Loucy (cell line): ENCODE measurements at regions not wholly inside any gene's neighbourhood (a gene's known extent, or its start where the extent isn't known, plus 50 kb on each side); places are given as distances from the start of the nearest gene placed in this dataset.
"Not testable (repeated sequence)": the region's sequence is repeated elsewhere in the genome, so short reads cannot be mapped to it uniquely, and the experiment has no call there.

ENCODE experiments used
- H2AFZ ChIP-seq: fragments of 200-600 bp; sonication (generic); 2 replicates; pipeline ENCODE4 v1.6.0; 2016; ENCODE audit warnings: antibody characterized with exemption, mild to moderate bottlenecking, low read length, moderate library complexity
- H3F3A ChIP-seq: fragments of 200-600 bp; 2 replicates; pipeline ENCODE4 v1.6.0; 2016; ENCODE audit warnings: antibody characterized with exemption, low read depth, mild to moderate bottlenecking
- H3K27me3 ChIP-seq: fragments of 200-600 bp; sonication (generic); 2 replicates; pipeline ENCODE4 v1.6.1; 2014; ENCODE audit warnings: low read length, mild to moderate bottlenecking; ENCODE audit not compliant: insufficient read depth, poor library complexity, severe bottlenecking
- H3K36me3 ChIP-seq: fragments of 200-600 bp; sonication (generic); 2 replicates; pipeline ENCODE4 v1.6.1; 2016; ENCODE audit warnings: low read length; ENCODE audit not compliant: insufficient read depth
- H3K4me1 ChIP-seq: fragments of 200-600 bp; sonication (generic); 2 replicates; pipeline ENCODE4 v1.5.1; 2014; ENCODE audit warnings: low read length, mild to moderate bottlenecking; ENCODE audit not compliant: insufficient read depth, poor library complexity, severe bottlenecking
- H3K4me2 ChIP-seq: fragments of 200-600 bp; sonication (generic); 2 replicates; pipeline ENCODE4 v1.6.0; 2014; ENCODE audit warnings: antibody characterized with exemption, low read length, low read depth, mild to moderate bottlenecking; ENCODE audit not compliant: poor library complexity, severe bottlenecking
- H3K4me3 ChIP-seq: fragments of 200-600 bp; sonication (generic); 2 replicates; pipeline ENCODE4 v1.5.1; 2014; ENCODE audit warnings: low read length, mild to moderate bottlenecking, mixed read lengths; ENCODE audit not compliant: poor library complexity, severe bottlenecking
- H3K79me2 ChIP-seq: fragments of 200-600 bp; sonication (generic); 2 replicates; pipeline ENCODE4 v1.6.1; 2014; ENCODE audit warnings: low read length; ENCODE audit not compliant: insufficient read depth
- H3K9ac ChIP-seq: fragments of 200-600 bp; sonication (generic); 2 replicates; pipeline ENCODE4 v1.6.0; 2014; ENCODE audit warnings: mild to moderate bottlenecking, low read depth, low read length, moderate library complexity; ENCODE audit not compliant: poor library complexity, severe bottlenecking
- H3K9me2 ChIP-seq: fragments of 200-600 bp; sonication (generic); replicated peaks from 2 replicates; pipeline ENCODE4 v1.6.1; 2016; ENCODE audit warnings: low read depth, low read length, mixed read lengths
- H3K9me3 ChIP-seq: fragments of 200-600 bp; sonication (generic); 2 replicates; pipeline ENCODE4 v1.6.1; 2014; ENCODE audit warnings: mild to moderate bottlenecking, antibody characterized with exemption, low read length, low read depth; ENCODE audit not compliant: insufficient read depth
- H4K20me1 ChIP-seq: fragments of 200-600 bp; sonication (generic); 2 replicates; pipeline ENCODE4 v1.6.0; 2014; ENCODE audit warnings: antibody characterized with exemption, low read length, mild to moderate bottlenecking; ENCODE audit not compliant: insufficient read depth, poor library complexity, severe bottlenecking
- EZH2phosphoT487 ChIP-seq: fragments of 200-600 bp; IDR thresholded peaks from 2 replicates; pipeline ENCODE4 v1.6.1; 2018; ENCODE audit warnings: antibody characterized with exemption, mild to moderate bottlenecking, moderate library complexity, borderline replicate concordance
- TF ChIP-seq, protein P1 (sequence below): fragments of 200-600 bp; sonication (generic); conservative IDR thresholded peaks from 2 replicates; pipeline ENCODE4 v1.5.1; 2014; ENCODE audit warnings: mild to moderate bottlenecking, antibody characterized with exemption, low read length

DNA sequence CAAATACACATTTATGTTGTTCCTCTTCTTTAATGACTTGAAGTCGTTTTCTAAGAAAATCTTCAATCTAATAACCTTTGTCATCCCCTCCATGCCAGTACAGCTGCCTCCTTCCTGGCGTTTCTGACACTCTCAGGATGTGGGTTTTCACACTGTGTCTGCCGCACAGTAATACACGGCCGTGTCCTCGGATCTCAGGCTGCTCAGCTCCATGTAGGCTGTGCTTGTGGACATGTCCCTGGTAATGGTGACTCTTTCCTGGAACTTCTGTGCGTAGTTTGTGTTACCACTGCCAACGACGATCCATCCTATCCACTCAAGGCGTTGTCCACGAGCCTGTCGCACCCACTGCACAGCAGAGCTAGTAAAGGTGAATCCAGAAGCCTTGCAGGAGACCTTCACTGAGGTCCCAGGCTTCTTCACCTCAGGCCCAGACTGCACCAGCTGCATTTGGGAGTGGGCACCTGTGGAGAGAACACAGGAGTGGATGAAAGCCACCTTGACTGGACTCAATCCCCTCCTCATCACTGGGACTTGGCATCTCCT lies 1095.9 kb downstream of the TMEM121 start:
- TF ChIP-seq, protein P1, sequence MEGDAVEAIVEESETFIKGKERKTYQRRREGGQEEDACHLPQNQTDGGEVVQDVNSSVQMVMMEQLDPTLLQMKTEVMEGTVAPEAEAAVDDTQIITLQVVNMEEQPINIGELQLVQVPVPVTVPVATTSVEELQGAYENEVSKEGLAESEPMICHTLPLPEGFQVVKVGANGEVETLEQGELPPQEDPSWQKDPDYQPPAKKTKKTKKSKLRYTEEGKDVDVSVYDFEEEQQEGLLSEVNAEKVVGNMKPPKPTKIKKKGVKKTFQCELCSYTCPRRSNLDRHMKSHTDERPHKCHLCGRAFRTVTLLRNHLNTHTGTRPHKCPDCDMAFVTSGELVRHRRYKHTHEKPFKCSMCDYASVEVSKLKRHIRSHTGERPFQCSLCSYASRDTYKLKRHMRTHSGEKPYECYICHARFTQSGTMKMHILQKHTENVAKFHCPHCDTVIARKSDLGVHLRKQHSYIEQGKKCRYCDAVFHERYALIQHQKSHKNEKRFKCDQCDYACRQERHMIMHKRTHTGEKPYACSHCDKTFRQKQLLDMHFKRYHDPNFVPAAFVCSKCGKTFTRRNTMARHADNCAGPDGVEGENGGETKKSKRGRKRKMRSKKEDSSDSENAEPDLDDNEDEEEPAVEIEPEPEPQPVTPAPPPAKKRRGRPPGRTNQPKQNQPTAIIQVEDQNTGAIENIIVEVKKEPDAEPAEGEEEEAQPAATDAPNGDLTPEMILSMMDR, result no peak
- Histone ChIP-seq H3K79me2 (no peaks in the 10 kb centered on the region), H3K4me2 (peak overlapping the region; percentile 72), H3K9me3 (0 out of 2 replicates have a peak, but pooled peaks cover 3% of the 10 kb centered on the region), H3K9ac (peak overlapping the region; percentile 57), H3K4me3 (peak overlapping the region; percentile 54), H2AFZ (0 out of 2 replicates have a peak overlapping the region, but pooled peaks have one; percentile 22), H3K9me2 (no peaks in the 10 kb centered on the region), H3K4me1 (peaks cover 72% of the 10 kb centered on the region), H3K27me3 (no peaks in the 10 kb centered on the region), H4K20me1 (no peaks in the 10 kb centered on the region), H3F3A (no peaks in the 10 kb centered on the region), H3K36me3 (no peaks in the 10 kb centered on the region)

DNA sequence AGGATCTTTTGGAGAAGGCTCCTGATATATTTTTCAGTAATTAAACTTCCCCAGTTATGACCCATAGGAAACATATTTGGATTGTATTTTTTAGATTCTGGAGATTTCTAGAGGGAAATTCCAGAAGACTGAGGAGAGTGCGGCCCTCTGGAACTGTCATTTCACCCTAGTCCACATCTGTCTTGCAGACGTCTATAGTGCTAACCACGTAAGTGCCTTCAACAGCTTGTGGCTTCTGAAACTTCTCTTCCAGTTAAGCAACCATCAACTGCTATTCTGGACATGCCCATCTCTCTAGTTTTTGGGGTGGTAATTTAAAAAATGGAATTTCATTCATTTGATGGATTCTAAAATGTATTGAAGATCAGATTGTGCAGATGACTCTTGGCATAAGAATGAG lies 1098.8 kb downstream of the TMEM121 start:
- Histone ChIP-seq H3K36me3 (no peaks in the 10 kb centered on the region), H3K4me2 (peak overlapping the region; percentile 83), H3K9me2 (no peaks in the 10 kb centered on the region), H3K79me2 (no peaks in the 10 kb centered on the region), H3K4me3 (peak overlapping the region; percentile 0), H3F3A (no peaks in the 10 kb centered on the region), H3K9ac (peak overlapping the region; percentile 60), H3K4me1 (peaks cover 66% of the 10 kb centered on the region), H4K20me1 (no peaks in the 10 kb centered on the region), H2AFZ (no peak overlapping the region), H3K27me3 (no peaks in the 10 kb centered on the region), H3K9me3 (no peaks in the 10 kb centered on the region)
- TF ChIP-seq, protein P1, result no peak
- TF ChIP-seq EZH2phosphoT487, result no peak

DNA sequence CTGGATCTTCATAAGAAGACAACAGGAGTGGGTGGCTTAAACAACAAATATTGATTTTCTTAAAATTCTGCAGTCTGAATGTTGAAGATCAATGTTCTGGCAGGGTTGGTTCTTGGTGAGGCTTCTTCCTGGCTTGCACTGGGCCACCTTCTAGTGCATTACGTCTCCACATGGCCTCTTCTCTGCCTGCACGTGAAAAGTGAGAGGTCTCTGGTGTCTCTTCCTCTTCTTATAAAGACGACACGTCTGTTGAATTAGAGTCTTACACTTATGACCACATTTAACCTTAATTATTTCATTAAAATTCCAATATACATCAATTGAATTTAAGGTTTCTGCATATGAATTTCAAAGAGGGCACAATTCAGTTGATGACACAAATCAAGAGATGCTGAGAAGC lies 1100.1 kb downstream of the TMEM121 start:
- H3K27me3 ChIP-seq, H3K36me3 ChIP-seq, H2AFZ ChIP-seq, H3K9me2 ChIP-seq, H3K9me3 ChIP-seq, H4K20me1 ChIP-seq, H3K79me2 ChIP-seq, H3F3A ChIP-seq: not testable (repeated sequence)
- H3K9ac ChIP-seq, result peak overlapping the region; percentile 60
- H3K4me3 ChIP-seq, result peak overlapping the region; percentile 70
- peak overlapping the region; percentile 83 for H3K4me2 ChIP-seq
- H3K4me1 ChIP-seq, result peaks cover 71% of the 10 kb centered on the region

DNA sequence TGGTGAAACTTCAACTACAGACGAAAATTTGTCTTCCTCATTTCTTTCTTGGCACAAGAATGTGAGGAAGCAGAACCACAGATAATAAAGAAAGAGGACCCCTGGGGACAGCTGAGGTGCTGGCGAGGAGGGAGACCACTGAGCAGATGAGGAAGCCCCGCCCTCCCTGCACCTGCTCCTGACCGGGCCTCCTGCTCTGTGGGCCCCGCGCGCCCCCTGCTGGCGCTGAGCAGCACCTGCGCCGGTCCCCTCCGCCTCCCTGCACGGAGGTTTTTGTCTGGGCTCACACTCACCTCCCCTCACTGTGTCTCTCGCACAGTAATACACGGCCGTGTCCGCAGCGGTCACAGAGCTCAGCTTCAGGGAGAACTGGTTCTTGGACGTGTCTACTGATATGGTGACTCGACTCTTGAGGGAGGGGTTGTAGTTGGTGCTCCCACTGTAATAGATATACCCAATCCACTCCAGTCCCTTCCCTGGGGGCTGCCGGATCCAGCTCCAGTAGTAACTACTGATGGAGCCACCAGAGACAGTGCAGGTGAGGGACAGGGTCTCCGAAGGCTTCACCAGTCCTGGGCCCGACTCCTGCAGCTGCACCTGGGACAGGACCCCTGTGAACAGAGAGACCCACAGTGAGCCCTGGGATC lies 1100.7 kb downstream of the TMEM121 start:
- Histone ChIP-seq H3K4me2 (peak overlapping the region; percentile 83), H3K4me1 (peaks cover 70% of the 10 kb centered on the region), H2AFZ (peak overlapping the region; percentile 71; the same call in 1 of the 2 replicates), H3K9ac (peak overlapping the region; percentile 74), H3K4me3 (peak overlapping the region; percentile 70)
- H3K27me3 ChIP-seq, H3K36me3 ChIP-seq, H3F3A ChIP-seq, H3K9me3 ChIP-seq, H3K9me2 ChIP-seq, H3K79me2 ChIP-seq, H4K20me1 ChIP-seq: not testable (repeated sequence)
- TF ChIP-seq, protein P1, result peak; percentile 56
